Adipocyte (in vitro differentiated cells): ENCODE measurements at regions not wholly inside any gene's neighbourhood (a gene's known extent, or its start where the extent isn't known, plus 50 kb on each side); places are given as distances from the start of the nearest gene placed in this dataset.
"Not testable (repeated sequence)": the region's sequence is repeated elsewhere in the genome, so short reads cannot be mapped to it uniquely, and the experiment has no call there.

ENCODE experiments used
- DNase-seq: peaks from one replicate; pipeline ENCODE4 v3.0.0-alpha.2; 2015; ENCODE audit warnings: low read depth
- H3K27me3 ChIP-seq: replicated peaks from 2 replicates; pipeline ENCODE4 v1.7.0; 2013; ENCODE audit warnings: mild to moderate bottlenecking, low read length, moderate library complexity; ENCODE audit not compliant: control insufficient read depth, insufficient read depth
- H3K36me3 ChIP-seq: 2 replicates; pipeline ENCODE4 v1.7.0; 2013; ENCODE audit warnings: low read length, mild to moderate bottlenecking, moderate library complexity; ENCODE audit not compliant: control insufficient read depth, insufficient read depth, severe bottlenecking
- H3K4me1 ChIP-seq: 2 replicates; pipeline ENCODE4 v1.7.0; 2013; ENCODE audit warnings: mild to moderate bottlenecking, low read length, moderate library complexity; ENCODE audit not compliant: control insufficient read depth, insufficient read depth
- H3K4me3 ChIP-seq: 2 replicates; pipeline ENCODE4 v1.7.0; 2013; ENCODE audit warnings: mild to moderate bottlenecking, low read length, moderate library complexity
- H3K9ac ChIP-seq: 2 replicates; pipeline ENCODE4 v1.7.0; 2013; ENCODE audit warnings: mild to moderate bottlenecking, low read length, moderate library complexity
- H3K9me3 ChIP-seq: 2 replicates; pipeline ENCODE4 v1.7.0; 2013; ENCODE audit warnings: mild to moderate bottlenecking, low read length, moderate library complexity; ENCODE audit not compliant: control insufficient read depth

DNA sequence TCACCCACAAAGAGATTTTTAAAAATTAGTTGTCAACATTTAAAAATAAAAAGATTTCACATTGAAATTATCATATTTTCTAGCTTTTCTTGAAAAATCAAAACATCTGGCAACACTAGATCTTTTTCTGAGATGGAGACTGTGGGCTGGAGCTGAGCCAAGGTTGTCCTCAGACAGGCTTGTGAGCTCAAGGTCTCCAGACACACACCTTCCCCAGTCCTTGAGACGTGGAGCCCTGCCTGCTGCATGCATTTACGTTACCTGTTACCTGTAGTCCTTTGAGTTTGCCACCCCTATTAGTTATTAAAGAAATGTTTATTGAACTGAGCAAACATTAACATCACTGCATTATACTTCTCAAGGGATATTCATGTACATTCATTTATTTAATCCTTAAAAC, 87.5 kb upstream of the TLE1 start:
- Histone ChIP-seq H3K9me3 (no peaks in the 10 kb centered on the region), H3K9ac (no peak overlapping the region), H3K27me3 (no peaks in the 10 kb centered on the region), H3K4me1 (no peaks in the 10 kb centered on the region), H3K4me3 (no peak overlapping the region), H3K36me3 (no peaks in the 10 kb centered on the region)
- no peak for DNase-seq

DNA sequence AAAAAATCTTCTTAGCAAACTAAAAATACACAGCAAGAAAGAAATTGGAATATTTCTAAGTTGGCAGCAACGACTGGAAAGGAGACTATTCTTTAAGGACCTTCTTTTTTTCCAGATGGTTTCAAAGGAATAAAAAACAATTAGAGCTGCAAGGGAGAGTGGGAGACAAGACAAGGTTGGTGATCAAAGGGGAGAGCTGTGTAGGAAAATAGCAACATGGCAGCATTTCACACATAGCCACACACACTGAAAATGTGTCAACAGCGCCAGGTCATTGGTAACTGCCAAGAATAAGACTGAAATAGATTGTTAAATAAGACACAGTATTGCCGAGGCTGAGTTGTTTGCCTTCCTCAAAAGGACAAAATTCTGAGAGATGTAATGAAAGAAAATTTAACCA, 88.1 kb upstream of the TLE1 start:
- no peaks in the 10 kb centered on the region for H3K4me1 ChIP-seq
- no peak overlapping the region for H3K4me3 ChIP-seq
- H3K36me3 ChIP-seq, result no peaks in the 10 kb centered on the region
- H3K9me3 ChIP-seq, result no peaks in the 10 kb centered on the region
- DNase-seq, result no peak
- H3K9ac ChIP-seq, result no peak overlapping the region
- no peaks in the 10 kb centered on the region for H3K27me3 ChIP-seq

DNA sequence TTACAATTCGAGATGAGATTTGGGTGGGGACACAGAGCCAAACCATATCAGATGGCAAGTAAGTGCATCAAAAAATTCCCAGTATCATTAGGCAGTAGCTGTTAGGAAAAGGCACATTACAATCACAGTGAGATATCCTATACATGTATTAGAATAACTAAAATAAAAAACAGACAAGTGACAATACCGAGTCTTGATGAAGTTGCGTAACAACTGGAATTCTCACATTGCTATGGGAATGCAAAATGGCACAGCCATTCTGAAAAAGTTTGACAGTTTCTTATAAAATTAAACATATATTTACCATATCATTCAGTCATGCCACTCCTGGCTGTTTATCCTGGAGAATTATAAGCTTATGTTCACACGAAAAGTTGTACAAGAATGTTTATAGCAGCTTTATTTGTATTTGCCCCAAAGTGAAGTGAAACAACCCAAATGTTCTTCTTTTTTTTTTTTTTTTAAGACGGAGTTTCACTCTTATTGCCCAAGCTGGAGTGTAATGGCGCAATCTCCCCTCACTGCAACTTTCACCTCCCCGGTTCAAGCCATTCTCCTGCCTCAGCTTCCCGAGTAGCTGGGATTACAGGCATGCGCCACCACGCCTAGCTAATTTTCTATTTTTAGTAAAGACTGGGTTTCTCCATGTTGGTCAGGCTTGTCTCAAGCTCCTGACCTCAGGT, 93.1 kb upstream of the TLE1 start:
- no peak overlapping the region for H3K4me3 ChIP-seq
- no peaks in the 10 kb centered on the region for H3K27me3 ChIP-seq
- no peak overlapping the region for H3K9ac ChIP-seq
- peaks cover 5% of the 10 kb centered on the region for H3K4me1 ChIP-seq
- no peaks in the 10 kb centered on the region for H3K9me3 ChIP-seq
- no peaks in the 10 kb centered on the region for H3K36me3 ChIP-seq
- DNase-seq, result no peak

DNA sequence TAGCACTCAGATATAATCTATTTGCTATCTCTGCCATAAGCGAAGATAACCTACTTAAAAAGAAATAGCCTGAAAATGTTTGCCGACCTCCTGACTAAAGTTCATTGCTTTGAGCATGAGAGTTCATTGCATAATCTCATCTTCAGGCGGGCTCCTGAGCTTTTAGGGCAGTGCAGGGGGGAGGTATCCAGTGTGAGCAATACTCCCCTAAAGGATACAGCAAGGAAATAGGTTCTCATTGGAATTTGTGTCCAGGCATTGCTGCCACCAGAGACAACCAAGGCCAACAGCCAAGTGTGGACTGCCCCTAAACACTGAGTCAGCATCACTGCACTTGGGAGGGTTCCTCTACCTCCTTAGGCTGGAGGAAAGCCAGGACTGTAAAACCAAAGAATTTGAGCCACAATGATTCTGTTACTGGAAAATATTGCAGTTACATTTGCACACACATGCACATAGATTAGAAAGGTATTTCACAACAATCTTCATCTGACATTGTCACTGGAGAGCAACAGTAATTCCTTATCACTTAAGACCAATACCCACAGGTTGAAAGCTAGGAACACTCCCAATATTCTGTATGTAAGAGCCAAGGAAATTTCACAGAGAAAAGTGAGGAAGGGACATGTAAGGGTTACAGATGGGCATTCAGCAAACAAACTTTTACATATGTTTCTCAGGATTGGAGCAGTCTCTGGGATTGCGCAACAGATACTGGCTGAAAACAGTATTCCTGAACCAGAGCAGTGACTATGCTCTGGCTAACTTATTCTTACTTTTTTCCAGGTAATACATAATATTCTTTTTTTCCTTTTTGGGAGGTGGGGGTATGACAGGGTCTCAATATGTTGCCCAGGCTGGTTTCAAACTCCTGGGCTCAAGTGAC, 98.6 kb upstream of the TLE1 start:
- Histone ChIP-seq H3K9ac (no peak overlapping the region), H3K4me1 (peaks cover 21% of the 10 kb centered on the region), H3K27me3 (no peaks in the 10 kb centered on the region), H3K9me3 (no peaks in the 10 kb centered on the region), H3K36me3 (no peaks in the 10 kb centered on the region), H3K4me3 (no peak overlapping the region)
- peak; percentile 92 for DNase-seq

DNA sequence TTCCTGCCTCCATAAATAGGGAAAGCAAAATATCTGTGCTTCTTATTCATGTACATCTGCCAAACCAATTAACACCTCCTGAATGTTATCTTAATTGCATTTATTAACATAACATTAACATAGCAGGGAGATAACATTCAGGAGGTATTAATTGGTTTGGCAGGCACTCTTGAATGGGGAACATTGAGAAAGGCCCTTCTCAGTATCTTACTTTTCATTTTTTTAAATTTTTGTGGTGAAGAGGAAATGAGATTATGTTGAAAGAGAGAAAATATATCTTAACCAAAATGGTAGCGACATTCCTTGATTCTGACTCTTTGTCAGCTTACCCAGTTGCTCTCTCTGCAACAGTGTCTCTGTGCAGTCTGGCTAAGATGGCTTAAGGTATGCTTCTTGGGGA, 100.4 kb upstream of the TLE1 start:
- DNase-seq, result peak; percentile 60
- Histone ChIP-seq H3K27me3 (no peaks in the 10 kb centered on the region), H3K9me3 (no peaks in the 10 kb centered on the region), H3K4me3 (no peak overlapping the region), H3K4me1 (peaks cover 21% of the 10 kb centered on the region), H3K36me3 (no peaks in the 10 kb centered on the region), H3K9ac (no peak overlapping the region)

DNA sequence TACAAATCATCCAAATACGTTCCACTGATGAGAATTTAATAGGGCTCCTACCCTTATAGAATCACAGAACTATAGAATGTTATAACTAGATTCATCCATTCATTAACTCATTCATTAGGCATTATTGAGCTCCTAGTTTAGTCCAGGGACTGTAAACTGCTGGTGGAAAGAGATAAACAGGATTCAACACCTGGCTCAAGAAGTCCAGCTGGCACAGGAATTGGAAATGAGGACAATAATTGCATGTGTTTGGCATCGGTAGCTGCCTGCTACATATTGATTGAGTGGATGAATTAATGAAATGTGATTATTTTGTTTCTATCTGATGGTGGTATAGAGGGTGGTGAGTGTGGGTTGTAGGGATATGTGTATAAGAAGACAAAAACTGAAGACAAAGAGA, 100.8 kb upstream of the TLE1 start:
- Histone ChIP-seq H3K9ac (no peak overlapping the region), H3K4me1 (peaks cover 21% of the 10 kb centered on the region), H3K27me3 (no peaks in the 10 kb centered on the region), H3K36me3 (no peaks in the 10 kb centered on the region), H3K4me3 (no peak overlapping the region), H3K9me3 (no peaks in the 10 kb centered on the region)
- DNase-seq, result no peak

DNA sequence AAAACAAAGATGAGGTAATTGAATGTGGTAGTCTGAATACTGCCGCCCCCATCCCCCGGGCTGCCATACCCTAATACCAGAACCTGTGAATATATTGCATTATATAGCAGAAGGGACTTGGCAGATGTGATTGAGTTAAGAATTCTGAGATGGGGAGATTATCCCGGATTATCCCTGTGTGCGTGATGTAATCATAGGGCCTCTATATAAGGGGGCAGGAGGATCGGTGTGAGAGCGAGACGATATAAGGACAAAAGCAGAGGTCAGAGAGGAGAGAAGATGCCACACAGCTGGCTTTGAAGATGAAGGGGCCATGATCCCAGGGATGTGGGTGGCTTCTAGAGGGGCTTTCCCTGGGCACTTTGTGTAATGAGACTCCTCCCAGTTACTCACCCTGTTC, 101.7 kb upstream of the TLE1 start:
- H3K4me3 ChIP-seq, result no peak overlapping the region
- H3K36me3 ChIP-seq, result no peaks in the 10 kb centered on the region
- H3K9me3 ChIP-seq, result no peaks in the 10 kb centered on the region
- DNase-seq, result no peak
- H3K9ac ChIP-seq, result no peak overlapping the region
- H3K27me3 ChIP-seq, result no peaks in the 10 kb centered on the region
- H3K4me1 ChIP-seq, result peaks cover 21% of the 10 kb centered on the region

DNA sequence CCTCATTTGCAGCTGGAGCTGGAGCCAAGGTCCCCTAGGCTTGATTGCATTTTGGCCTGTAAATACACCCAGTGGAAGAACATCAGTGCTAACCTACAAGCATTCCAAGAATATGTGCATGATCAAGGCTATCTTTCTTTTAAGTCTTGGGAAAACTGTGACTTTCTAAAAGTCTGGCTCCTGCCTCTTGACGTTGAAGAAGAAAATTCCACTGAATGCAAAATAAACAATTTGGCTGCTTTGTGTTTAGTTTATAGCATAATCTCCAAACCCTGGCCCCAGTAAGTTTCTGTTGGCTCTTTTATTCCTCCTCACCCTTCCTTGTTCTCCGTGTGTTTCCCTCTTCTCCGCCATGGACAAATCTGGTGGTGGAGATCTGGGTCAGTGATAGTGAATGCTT, 109.3 kb upstream of the TLE1 start:
- H3K9me3 ChIP-seq, result no peaks in the 10 kb centered on the region
- H3K27me3 ChIP-seq, result no peaks in the 10 kb centered on the region
- H3K36me3 ChIP-seq, result no peaks in the 10 kb centered on the region
- H3K9ac ChIP-seq, result no peak overlapping the region
- H3K4me1 ChIP-seq, result peaks cover 2% of the 10 kb centered on the region
- DNase-seq, result peak; percentile 30
- no peak overlapping the region for H3K4me3 ChIP-seq

DNA sequence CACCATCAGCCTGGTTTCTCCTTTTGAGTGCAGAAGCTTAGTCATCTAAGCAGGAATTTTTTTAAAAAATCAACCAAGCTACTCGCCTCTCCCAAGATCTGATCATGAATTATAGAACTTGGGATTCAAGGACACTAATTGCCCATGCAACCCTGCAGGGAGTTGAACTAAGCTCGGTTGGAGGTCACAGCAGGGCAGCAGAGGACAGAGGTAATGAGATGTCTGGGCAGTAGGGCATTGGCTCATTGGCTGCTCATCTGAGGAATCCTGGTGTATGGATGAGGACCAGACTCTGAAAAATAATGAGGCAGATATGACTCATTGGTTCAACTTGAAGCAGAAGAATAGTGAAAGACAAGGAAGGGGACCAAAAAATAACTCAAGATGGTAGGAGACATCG, 111.8 kb upstream of the TLE1 start:
- H3K36me3 ChIP-seq, result no peaks in the 10 kb centered on the region
- DNase-seq, result no peak
- peaks cover 2% of the 10 kb centered on the region for H3K4me1 ChIP-seq
- H3K9me3 ChIP-seq, result no peaks in the 10 kb centered on the region
- H3K9ac ChIP-seq, result no peak overlapping the region
- no peaks in the 10 kb centered on the region for H3K27me3 ChIP-seq
- H3K4me3 ChIP-seq, result no peak overlapping the region

DNA sequence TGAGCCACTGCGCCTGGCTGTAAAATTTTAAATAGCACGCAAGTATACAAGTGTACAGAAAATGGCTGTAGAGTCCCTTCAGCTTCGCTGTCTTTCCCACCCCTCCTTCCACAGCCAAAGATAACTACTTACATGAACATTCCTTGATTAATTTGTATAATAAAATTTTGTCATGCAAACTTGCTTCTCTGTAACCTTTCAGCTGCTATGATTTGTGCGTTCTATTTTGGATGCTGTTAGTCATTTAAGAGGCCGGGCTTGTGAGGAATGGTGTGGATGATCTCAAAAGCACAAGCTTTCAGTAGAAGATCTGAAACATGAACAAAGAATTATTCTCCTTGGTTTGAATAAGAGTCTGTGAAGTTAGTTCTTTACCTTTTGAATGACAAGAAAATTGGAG, 115.0 kb upstream of the TLE1 start:
- no peak overlapping the region for H3K4me3 ChIP-seq
- H3K9me3 ChIP-seq, result no peaks in the 10 kb centered on the region
- no peak for DNase-seq
- H3K9ac ChIP-seq, result no peak overlapping the region
- H3K27me3 ChIP-seq, result no peaks in the 10 kb centered on the region
- H3K4me1 ChIP-seq, result peaks cover 2% of the 10 kb centered on the region
- H3K36me3 ChIP-seq, result no peaks in the 10 kb centered on the region

DNA sequence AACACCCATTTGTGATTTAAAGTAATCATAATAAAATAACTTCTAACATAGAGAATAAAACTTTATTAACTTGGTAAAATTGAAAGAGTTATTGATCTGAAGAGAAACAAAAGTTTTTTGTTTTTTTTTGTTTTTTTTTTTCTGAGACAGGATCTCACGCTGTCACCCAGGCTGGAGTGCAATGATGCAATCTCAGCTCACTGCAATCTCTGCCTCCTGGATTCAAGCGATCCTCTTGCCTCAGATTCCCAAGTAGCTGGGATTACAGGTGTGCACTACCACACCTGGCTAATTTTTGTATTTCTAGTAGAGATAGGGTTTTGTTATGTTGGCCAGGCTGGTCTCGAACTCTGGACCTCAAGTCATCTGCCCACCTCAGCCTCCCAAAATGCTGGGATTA, 116.5 kb upstream of the SPATA31D4 start:
- not testable (repeated sequence) for DNase-seq, H3K4me1 ChIP-seq, H3K9me3 ChIP-seq, H3K27me3 ChIP-seq, H3K4me3 ChIP-seq, H3K9ac ChIP-seq, H3K36me3 ChIP-seq
